ENCODE measurements at regions not wholly inside any gene's neighbourhood (a gene's known extent, or its start where the extent isn't known, plus 50 kb on each side); places are given as distances from the start of the nearest gene placed in this dataset.
"Not testable (repeated sequence)": the region's sequence is repeated elsewhere in the genome, so short reads cannot be mapped to it uniquely, and the experiment has no call there.

DNA sequence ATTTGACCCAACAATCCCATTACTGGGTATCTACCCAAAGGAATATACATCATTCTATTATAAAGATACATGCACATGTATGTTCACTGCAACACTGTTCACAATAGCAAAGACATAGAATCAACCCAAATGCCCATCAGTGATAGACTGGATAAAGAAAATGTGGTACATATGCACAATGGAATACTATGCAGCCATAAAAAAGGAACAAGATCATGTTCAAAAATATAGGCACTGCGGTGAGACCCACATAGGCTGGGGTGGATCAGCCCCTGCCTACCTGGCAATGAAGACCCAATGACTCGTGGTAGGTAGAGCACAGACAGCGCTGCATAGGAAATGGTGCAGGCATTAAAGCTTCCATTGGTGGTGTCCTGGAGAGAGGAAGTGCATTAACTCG, 88.6 kb upstream of the NFIL3 start:
- DNase-seq, H3K36me3 ChIP-seq, ATAC-seq, H3K9me3 ChIP-seq, H3K27ac ChIP-seq, H3K4me3 ChIP-seq, H3K27me3 ChIP-seq: not testable (repeated sequence)
- peaks cover 0 to 13% (median 0%) of the 10 kb centered on the region in 12 donors for H3K4me1 ChIP-seq
- intact Hi-C loops (cut with DNase I), result loop anchor here in 1 of 10 donors (10.0 kb wide), 1 partner anchor 47 kb away; no protein-coding TSS in a partner anchor
- 87 to 90% (median 88%) methylated on average over 4 of the region's 4 CpGs for WGBS, 4 donors

DNA sequence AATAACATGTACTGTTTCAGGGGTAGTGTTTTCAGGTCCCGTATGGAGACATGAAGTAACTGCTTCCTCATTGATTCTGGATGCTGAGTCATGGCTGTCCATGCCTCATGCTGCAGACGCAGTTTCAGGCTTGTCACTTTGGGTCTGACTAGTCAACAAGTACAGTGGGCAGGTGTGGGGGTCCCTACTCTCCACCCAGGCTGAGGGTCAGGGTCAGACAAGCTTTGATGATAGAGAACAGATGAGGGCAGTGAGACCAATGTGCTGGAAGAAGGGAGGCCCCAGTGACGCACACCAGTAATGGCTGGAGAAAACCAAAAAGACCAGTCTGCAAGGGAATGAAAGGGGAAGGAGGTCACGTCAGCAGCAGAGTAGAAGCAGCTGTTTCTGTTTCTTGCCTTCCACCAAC, 80.0 kb upstream of the NFIL3 start:
- no peak for TF ChIP-seq POLR2A (IDR thresholded peaks at IDR 0.05)
- TF ChIP-seq, protein P1, sequence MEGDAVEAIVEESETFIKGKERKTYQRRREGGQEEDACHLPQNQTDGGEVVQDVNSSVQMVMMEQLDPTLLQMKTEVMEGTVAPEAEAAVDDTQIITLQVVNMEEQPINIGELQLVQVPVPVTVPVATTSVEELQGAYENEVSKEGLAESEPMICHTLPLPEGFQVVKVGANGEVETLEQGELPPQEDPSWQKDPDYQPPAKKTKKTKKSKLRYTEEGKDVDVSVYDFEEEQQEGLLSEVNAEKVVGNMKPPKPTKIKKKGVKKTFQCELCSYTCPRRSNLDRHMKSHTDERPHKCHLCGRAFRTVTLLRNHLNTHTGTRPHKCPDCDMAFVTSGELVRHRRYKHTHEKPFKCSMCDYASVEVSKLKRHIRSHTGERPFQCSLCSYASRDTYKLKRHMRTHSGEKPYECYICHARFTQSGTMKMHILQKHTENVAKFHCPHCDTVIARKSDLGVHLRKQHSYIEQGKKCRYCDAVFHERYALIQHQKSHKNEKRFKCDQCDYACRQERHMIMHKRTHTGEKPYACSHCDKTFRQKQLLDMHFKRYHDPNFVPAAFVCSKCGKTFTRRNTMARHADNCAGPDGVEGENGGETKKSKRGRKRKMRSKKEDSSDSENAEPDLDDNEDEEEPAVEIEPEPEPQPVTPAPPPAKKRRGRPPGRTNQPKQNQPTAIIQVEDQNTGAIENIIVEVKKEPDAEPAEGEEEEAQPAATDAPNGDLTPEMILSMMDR (IDR thresholded peaks at IDR 0.05), result no peak
- Histone ChIP-seq H3K4me1 (peaks cover 0 to 11% (median 0%) of the 10 kb centered on the region in 12 donors), H3K9me3 (no peaks in the 10 kb centered on the region), H3K27me3 (no peaks in the 10 kb centered on the region), H3K36me3 (no peaks in the 10 kb centered on the region), H3K4me3 (no peak overlapping the region), H3K27ac (no peak overlapping the region)
- intact Hi-C loops (cut with DNase I), result loop anchor here in 1 of 10 donors (10.0 kb wide), 1 partner anchor 61 kb away; no protein-coding TSS in a partner anchor
- DNase-seq (no peak), ATAC-seq (no peak)
- WGBS, 4 donors, result 74 to 81% (median 77%) methylated on average over 4 of the region's 4 CpGs

DNA sequence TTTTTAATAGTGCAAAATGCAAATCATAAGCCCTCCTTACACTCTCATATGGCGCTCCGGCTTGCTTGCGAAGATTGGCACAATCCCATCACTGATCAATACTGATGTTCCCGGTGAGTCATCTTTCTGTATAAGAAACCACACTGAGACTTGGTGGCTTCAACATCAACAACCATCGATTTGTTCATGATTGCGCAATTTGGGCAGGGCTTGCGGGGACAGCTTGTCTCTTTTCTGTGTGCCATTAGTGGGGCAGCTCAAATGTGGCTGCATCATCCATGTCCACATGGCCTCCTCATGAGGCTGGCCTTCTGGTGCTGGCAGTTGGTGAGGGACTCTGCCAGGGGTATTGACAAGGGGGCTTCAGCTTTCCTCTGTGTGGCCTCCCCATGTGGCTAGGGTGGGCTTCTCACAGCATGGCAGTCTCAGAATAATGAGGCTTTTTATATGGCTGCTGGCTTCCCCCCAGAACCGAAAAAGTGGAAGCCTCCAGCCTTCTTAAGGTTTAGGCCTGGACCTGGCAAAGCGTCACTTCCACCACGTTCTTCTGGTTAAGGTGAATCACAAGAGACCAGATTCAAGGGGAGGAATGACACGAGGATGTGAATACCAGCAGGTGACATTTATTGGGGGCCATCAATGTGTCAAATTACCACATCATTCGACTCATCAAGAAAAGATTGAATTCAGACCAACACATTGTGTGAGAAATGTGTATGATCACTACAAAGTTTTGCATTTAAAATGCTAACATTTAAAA, 79.5 kb upstream of the NFIL3 start:
- no peak for TF ChIP-seq POLR2A (IDR thresholded peaks at IDR 0.05)
- TF ChIP-seq, protein P1 (IDR thresholded peaks at IDR 0.05), result no peak
- Histone ChIP-seq H3K4me3 (no peak overlapping the region), H3K9me3 (no peaks in the 10 kb centered on the region), H3K4me1 (peaks cover 0 to 6% (median 0%) of the 10 kb centered on the region in 12 donors), H3K27ac (no peak overlapping the region), H3K36me3 (no peaks in the 10 kb centered on the region), H3K27me3 (no peaks in the 10 kb centered on the region)
- intact Hi-C loops (cut with DNase I), result loop anchor here in 1 of 10 donors (10.0 kb wide), 1 partner anchor 62 kb away; no protein-coding TSS in a partner anchor
- WGBS, 4 donors, result 90 to 93% (median 92%) methylated on average over 12 of the region's 12 CpGs
- ATAC-seq, result no peak
- no peak for DNase-seq

DNA sequence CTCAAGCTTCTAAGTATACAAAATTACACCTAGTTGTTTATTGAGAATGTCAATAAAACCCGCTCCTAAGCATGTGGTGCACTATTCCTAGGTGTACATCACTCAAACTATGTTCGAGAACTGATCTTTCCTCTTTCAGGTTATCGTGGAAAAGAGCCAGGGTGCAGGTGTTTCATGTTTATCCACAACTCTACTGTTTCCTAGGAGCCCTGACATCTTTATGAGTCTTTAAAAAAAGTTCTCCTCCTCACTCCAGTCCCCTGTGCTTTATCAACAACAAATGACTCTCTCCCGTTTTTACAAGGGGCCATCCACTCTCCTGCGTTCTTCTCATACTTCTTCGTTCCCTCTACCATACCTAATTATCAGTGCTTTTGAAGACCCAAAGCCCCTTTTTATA, 78.8 kb upstream of the NFIL3 start:
- H3K27ac ChIP-seq, result no peak overlapping the region
- no peaks in the 10 kb centered on the region for H3K36me3 ChIP-seq
- DNase-seq, result no peak
- H3K4me1 ChIP-seq, result peaks cover 0 to under 1% (median 0%) of the 10 kb centered on the region in 12 donors
- no peak overlapping the region for H3K4me3 ChIP-seq
- TF ChIP-seq, protein P1 (IDR thresholded peaks at IDR 0.05), result no peak
- no peak for TF ChIP-seq POLR2A (IDR thresholded peaks at IDR 0.05)
- no peak for ATAC-seq
- H3K9me3 ChIP-seq, result no peaks in the 10 kb centered on the region
- no peaks in the 10 kb centered on the region for H3K27me3 ChIP-seq
- intact Hi-C loops (cut with DNase I), result loop anchor here in 1 of 10 donors (10.0 kb wide), 1 partner anchor 62 kb away; no protein-coding TSS in a partner anchor
- WGBS, 4 donors, result 77 to 84% (median 82%) methylated on average over 6 of the region's 6 CpGs
